K562 (cell line): ENCODE measurements at regions not wholly inside any gene's neighbourhood (a gene's known extent, or its start where the extent isn't known, plus 50 kb on each side); places are given as distances from the start of the nearest gene placed in this dataset.

Source experiments
- CC2D1A ChIP-seq: fragments of 450-650 bp; IDR thresholded peaks from 2 replicates; pipeline ENCODE4 v1.6.1; 2017; ENCODE audit warnings: mild to moderate bottlenecking
- FOSL1 ChIP-seq: fragments of 200-800 bp; sonication (Bioruptor generic); conservative IDR thresholded peaks from 2 replicates; pipeline ENCODE4 v1.6.1; 2016; ENCODE audit warnings: missing genetic modification characterization, missing compliant biosample characterization
- JUND ChIP-seq, 2 experiments: IDR thresholded peaks; 2 replicates in 1 of 2; 3 replicates in 1 of 2; pipeline ENCODE4 v1.6.1; 2011; ENCODE audit warnings: borderline replicate concordance in 2 of 2, low read depth in 2 of 2, low read length in 2 of 2, improper control_type of control experiment in 1 of 2, missing biosample characterization in 1 of 2, missing genetic modification characterization in 1 of 2, missing genetic modification reagents in 1 of 2
- NR4A1 ChIP-seq, 2 experiments: fragments of 250-450 bp in 1 of 2; fragments of 450-650 bp in 1 of 2; sonication (Bioruptor Pico) in 1 of 2; IDR thresholded peaks; 2 replicates each; pipeline versions ENCODE4 v1.4.0 to v1.6.1; 2016 to 2020; ENCODE audit warnings: mild to moderate bottlenecking in 2 of 2, missing compliant biosample characterization in 1 of 2, missing genetic modification characterization in 1 of 2, moderate library complexity in 1 of 2
- OTX1 ChIP-seq: fragments of 450-650 bp; formaldehyde crosslinking; IDR thresholded peaks from 2 replicates; pipeline ENCODE4 v1.4.0; 2022; ENCODE audit warnings: mild to moderate bottlenecking
- POLR2AphosphoS5 ChIP-seq: IDR thresholded peaks from 2 replicates; pipeline ENCODE4 v1.6.1; 2011; ENCODE audit warnings: mild to moderate bottlenecking, low read depth, low read length, moderate library complexity; ENCODE audit not compliant: control insufficient read depth, insufficient read depth
- SAP30 ChIP-seq: fragments of 200-600 bp; sonication (generic); IDR thresholded peaks from 2 replicates; pipeline ENCODE4 v1.6.1; 2012; ENCODE audit warnings: borderline replicate concordance, low read depth, mild to moderate bottlenecking, moderate library complexity, low read length, control low read depth, inconsistent platforms; ENCODE audit not compliant: insufficient read depth, poor library complexity, severe bottlenecking
- SIN3A ChIP-seq, 2 experiments: fragments of 150-350 bp in 1 of 2; IDR thresholded peaks; 2 replicates each; pipeline ENCODE4 v1.6.1; 2011 to 2016; ENCODE audit warnings: borderline replicate concordance in 2 of 2, low read depth in 2 of 2, low read length in 2 of 2, mild to moderate bottlenecking in 2 of 2, moderate library complexity in 2 of 2; ENCODE audit not compliant: control insufficient read depth in 1 of 2
- SNIP1 ChIP-seq: fragments of 450-650 bp; IDR thresholded peaks from 2 replicates; pipeline ENCODE4 v1.7.1; 2017; ENCODE audit warnings: low read depth, mild to moderate bottlenecking
- TCFL5 ChIP-seq: fragments of 250-450 bp; sonication (Bioruptor Pico); conservative IDR thresholded peaks from 2 replicates; pipeline ENCODE4 v1.6.1; 2021; ENCODE audit warnings: mild to moderate bottlenecking, moderate library complexity, matching md5 sums
- TRIM25 ChIP-seq: fragments of 450-650 bp; IDR thresholded peaks from 2 replicates; pipeline ENCODE4 v1.7.0; 2016; ENCODE audit warnings: borderline replicate concordance
- XRCC4 ChIP-seq: IDR thresholded peaks from one replicate; pipeline ENCODE4 v1.6.1; 2011; ENCODE audit not compliant: insufficient read depth, insufficient read length; ENCODE audit errors: extremely low read depth
- ZC3H4 ChIP-seq: sonication (generic); formaldehyde crosslinking; IDR thresholded peaks from 2 replicates; pipeline ENCODE4 v1.9.0; 2021; ENCODE audit warnings: missing genetic modification reagents, borderline replicate concordance
- ZNF318 ChIP-seq, 2 experiments: fragments of 450-650 bp; IDR thresholded peaks; 2 replicates each; pipeline ENCODE4 v1.6.1; 2016; ENCODE audit warnings: mild to moderate bottlenecking in 2 of 2, borderline replicate concordance in 1 of 2, low read depth in 1 of 2, moderate library complexity in 1 of 2
- ZNF408 ChIP-seq: fragments of 250-450 bp; sonication (Bioruptor Pico); IDR thresholded peaks from 2 replicates; pipeline ENCODE4 v1.4.0; 2020; ENCODE audit warnings: low read depth, mild to moderate bottlenecking, moderate library complexity

- TF ChIP-seq NR4A1 (CRISPR knock-in tag; IDR thresholded peaks at IDR 0.05) (no peak), NR4A1 (tag; IDR thresholded peaks at IDR 0.05) (no peak), ZNF318 (IDR thresholded peaks at IDR 0.05; ENCODE audit: borderline replicate concordance in 1 of 2, low read depth in 1 of 2) (no peak), CC2D1A (no peak), JUND (IDR thresholded peaks at IDR 0.05; ENCODE audit: borderline replicate concordance, low read depth, low read length) (no peak), JUND (tag; IDR thresholded peaks at IDR 0.05; ENCODE audit: borderline replicate concordance, low read depth, low read length) (no peak), SNIP1 (no peak), POLR2AphosphoS5 (no peak), TCFL5 (no peak), ZC3H4 (CRISPR knock-in tag) (no peak), TRIM25 (no peak), XRCC4 (no peak), SIN3A (IDR thresholded peaks at IDR 0.05; ENCODE audit: borderline replicate concordance in 2 of 2, control insufficient read depth in 1 of 2, low read depth in 2 of 2, low read length in 2 of 2) (no peak), FOSL1 (tag) (no peak), SAP30 (no peak), OTX1 (CRISPR knock-in tag) (no peak), ZNF408 (no peak)
Measured at GRCh38 chr6:40135491-40136072, 201.3 kb upstream of the MOCS1 start (continued).
